Omental fat pad (tissue), 3 donors: ENCODE measurements at regions not wholly inside any gene's neighbourhood (a gene's known extent, or its start where the extent isn't known, plus 50 kb on each side); places are given as distances from the start of the nearest gene placed in this dataset.

Experiments used
- ATAC-seq: fragments of 150-250 bp; one replicate; pipeline ENCODE4 v1.9.1; 2016; ENCODE audit warnings: mild to moderate bottlenecking, moderate library complexity; ENCODE audit not compliant: low FRiP score
- DNase-seq: peaks from one replicate; pipeline ENCODE4 v3.0.0-alpha.2; 2019; ENCODE audit warnings: low spot score
- TF ChIP-seq, protein P1 (sequence below), 3 donors: fragments of 450-650 bp; IDR thresholded peaks; one replicate each; pipeline ENCODE4 v1.5.1; 2016 to 2017; ENCODE audit warnings: antibody characterized with exemption in 3 of 3, mild to moderate bottlenecking in 3 of 3, moderate library complexity in 2 of 3

DNA sequence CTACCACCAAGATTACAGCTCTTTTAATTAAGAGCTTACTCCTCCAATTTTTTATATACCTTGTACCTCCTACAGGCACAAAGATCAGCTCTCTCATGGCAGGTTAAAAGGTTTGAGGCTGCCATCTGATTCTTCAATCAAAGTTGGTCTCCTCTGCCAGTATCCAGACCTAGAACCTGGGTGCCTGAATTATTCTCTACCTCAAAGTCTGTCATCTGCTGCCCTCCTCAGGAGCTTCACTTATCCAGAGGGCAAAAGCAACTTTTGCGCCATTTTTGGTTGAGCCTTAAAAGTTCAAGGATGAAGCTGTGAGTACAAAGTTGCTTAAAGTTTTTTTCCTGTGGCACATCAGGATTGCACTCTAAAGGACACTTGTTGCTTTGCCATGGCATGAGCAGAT, 343.7 kb upstream of the PPP1R2C start:
- ATAC-seq = no peak
- no peak for DNase-seq
- TF ChIP-seq, protein P1, sequence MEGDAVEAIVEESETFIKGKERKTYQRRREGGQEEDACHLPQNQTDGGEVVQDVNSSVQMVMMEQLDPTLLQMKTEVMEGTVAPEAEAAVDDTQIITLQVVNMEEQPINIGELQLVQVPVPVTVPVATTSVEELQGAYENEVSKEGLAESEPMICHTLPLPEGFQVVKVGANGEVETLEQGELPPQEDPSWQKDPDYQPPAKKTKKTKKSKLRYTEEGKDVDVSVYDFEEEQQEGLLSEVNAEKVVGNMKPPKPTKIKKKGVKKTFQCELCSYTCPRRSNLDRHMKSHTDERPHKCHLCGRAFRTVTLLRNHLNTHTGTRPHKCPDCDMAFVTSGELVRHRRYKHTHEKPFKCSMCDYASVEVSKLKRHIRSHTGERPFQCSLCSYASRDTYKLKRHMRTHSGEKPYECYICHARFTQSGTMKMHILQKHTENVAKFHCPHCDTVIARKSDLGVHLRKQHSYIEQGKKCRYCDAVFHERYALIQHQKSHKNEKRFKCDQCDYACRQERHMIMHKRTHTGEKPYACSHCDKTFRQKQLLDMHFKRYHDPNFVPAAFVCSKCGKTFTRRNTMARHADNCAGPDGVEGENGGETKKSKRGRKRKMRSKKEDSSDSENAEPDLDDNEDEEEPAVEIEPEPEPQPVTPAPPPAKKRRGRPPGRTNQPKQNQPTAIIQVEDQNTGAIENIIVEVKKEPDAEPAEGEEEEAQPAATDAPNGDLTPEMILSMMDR (IDR thresholded peaks at IDR 0.05) = no peak

GRCh38 chrX:43139645-43140044, 361.7 kb upstream of the PPP1R2C start:
- DNase-seq (no peak), ATAC-seq (no peak)
- TF ChIP-seq, protein P1 (IDR thresholded peaks at IDR 0.05) = no peak

DNA sequence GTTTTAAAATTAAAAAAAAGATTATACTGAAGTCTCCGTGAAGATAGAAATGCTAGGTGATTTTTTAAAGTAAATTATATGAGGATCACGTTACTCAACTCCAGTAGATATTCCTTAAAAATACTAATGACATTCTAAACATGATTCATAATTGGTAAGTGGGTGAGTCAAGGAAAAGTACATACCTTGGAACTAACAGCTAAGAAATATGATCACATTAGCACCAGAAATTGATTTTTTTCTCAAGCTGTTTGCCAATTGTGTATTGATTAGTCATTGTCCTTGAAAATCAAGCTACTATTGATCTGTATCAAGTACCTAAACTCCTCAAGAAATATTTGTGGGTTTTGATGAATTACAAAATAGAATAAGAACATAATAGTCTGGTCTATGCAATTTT, 362.6 kb upstream of the PPP1R2C start:
- ATAC-seq (no peak), DNase-seq (no peak)
- TF ChIP-seq, protein P1 (IDR thresholded peaks at IDR 0.05) = no peak

DNA sequence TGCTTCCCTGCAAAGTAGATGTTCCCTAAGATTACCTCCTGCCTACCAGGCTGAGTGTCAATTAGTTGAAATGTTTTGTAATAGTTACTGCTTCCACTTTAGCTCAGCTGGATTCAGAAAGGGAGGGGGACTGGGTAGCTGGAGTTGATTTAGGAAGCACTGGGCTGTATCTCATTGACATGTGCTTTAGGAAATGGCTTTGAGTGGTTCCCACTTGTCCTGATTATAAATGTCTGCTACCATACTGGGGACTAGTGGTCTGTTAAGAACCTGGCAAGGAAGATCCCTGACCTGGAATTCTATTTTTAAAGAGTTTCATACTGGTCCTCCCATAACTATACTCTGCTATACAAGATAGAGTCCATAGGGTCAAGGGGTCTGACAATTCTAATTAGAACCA, 363.9 kb upstream of the PPP1R2C start:
- ATAC-seq (no peak), DNase-seq (no peak)
- TF ChIP-seq, protein P1 (IDR thresholded peaks at IDR 0.05) = no peak

GRCh38 chrX:43148305-43148704, 370.3 kb upstream of the PPP1R2C start:
- DNase-seq = no peak
- no peak for ATAC-seq
- TF ChIP-seq, protein P1 (IDR thresholded peaks at IDR 0.05) = no peak

- ATAC-seq (no peak), DNase-seq (no peak)
- TF ChIP-seq, protein P1 (IDR thresholded peaks at IDR 0.05) = no peak
These were observed 387.5 kb upstream of the PPP1R2C start for GRCh38 chrX:43165343-43165920.

DNA sequence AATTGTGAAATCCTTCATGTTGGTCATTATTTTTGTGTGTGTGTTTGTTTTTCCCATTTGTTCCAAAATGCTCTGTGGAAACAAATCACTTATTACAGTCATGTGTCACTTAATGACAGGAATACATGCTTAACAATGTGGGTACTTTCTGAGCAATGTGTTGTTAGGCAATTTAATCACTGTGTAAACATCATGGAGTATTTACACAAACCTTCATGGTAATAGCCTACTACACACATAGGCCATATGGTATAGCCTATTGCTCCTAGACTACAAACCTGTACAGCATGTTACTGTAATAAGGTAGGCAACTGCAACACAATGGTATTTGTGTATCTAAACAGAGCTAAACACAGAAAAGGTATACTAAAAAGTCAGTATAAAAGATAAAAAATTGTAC, 388.9 kb upstream of the PPP1R2C start:
- no peak for ATAC-seq

More for the DNA sequence above, 388.9 kb upstream of the PPP1R2C start:
- DNase-seq = no peak
- TF ChIP-seq, protein P1 (IDR thresholded peaks at IDR 0.05) = no peak
